ENCODE measurements at regions not wholly inside any gene's neighbourhood (a gene's known extent, or its start where the extent isn't known, plus 50 kb on each side); places are given as distances from the start of the nearest gene placed in this dataset.

- H3K9me3 ChIP-seq: peaks cover 0 to 5% of the 10 kb centered on the region in 2 donors
- no peaks in the 10 kb centered on the region for H3K4me1 ChIP-seq
- TF ChIP-seq POLR2AphosphoS5 (IDR thresholded peaks at IDR 0.05) (no peak), CTCF (IDR thresholded peaks at IDR 0.05) (no peak), POLR2A (IDR thresholded peaks at IDR 0.05) (no peak)
- no peaks in the 10 kb centered on the region for H3K36me3 ChIP-seq
- no peak overlapping the region for H3K27ac ChIP-seq
- intact Hi-C loops (cut with DNase I; ENCODE audit: low total_unique reads): no loop called here
- DNase-seq (ENCODE audit: low spot score in 2 of 2): no peak
- H3K27me3 ChIP-seq: no peaks in the 10 kb centered on the region
- H3K4me3 ChIP-seq: no peak overlapping the region
These were observed 153.0 kb upstream of the STX18 start for GRCh38 chr4:4694827-4695226.

GRCh38 chr4:4694296-4694772 lies 152.5 kb upstream of the STX18 start:
- Histone ChIP-seq H3K4me3 (no peak overlapping the region), H3K27me3 (no peaks in the 10 kb centered on the region), H3K27ac (no peak overlapping the region), H3K9me3 (peaks cover 0 to 5% of the 10 kb centered on the region in 2 donors), H3K36me3 (no peaks in the 10 kb centered on the region), H3K4me1 (no peaks in the 10 kb centered on the region)
- intact Hi-C loops (cut with DNase I; ENCODE audit: low total_unique reads): no loop called here
- DNase-seq (ENCODE audit: low spot score in 2 of 2): no peak
- TF ChIP-seq POLR2AphosphoS5 (IDR thresholded peaks at IDR 0.05): no peak
- no peak for TF ChIP-seq POLR2A (IDR thresholded peaks at IDR 0.05)
- TF ChIP-seq CTCF (IDR thresholded peaks at IDR 0.05): no peak

GRCh38 chr4:4693755-4694295 lies 152.0 kb upstream of the STX18 start:
- Histone ChIP-seq H3K4me1 (no peaks in the 10 kb centered on the region), H3K4me3 (no peak overlapping the region), H3K27me3 (no peaks in the 10 kb centered on the region), H3K9me3 (peaks cover 0 to 5% of the 10 kb centered on the region in 2 donors), H3K36me3 (no peaks in the 10 kb centered on the region), H3K27ac (no peak overlapping the region)
- TF ChIP-seq CTCF (IDR thresholded peaks at IDR 0.05) (no peak), POLR2AphosphoS5 (IDR thresholded peaks at IDR 0.05) (no peak), POLR2A (IDR thresholded peaks at IDR 0.05) (no peak)
- intact Hi-C loops (cut with DNase I; ENCODE audit: low total_unique reads): no loop called here
- DNase-seq (ENCODE audit: low spot score in 2 of 2): no peak

GRCh38 chr4:4693258-4693657 lies 151.4 kb upstream of the STX18 start:
- H3K4me3 ChIP-seq: no peak overlapping the region
- no peak for TF ChIP-seq POLR2AphosphoS5 (IDR thresholded peaks at IDR 0.05)
- no peak for TF ChIP-seq CTCF (IDR thresholded peaks at IDR 0.05)
- no peak overlapping the region for H3K27ac ChIP-seq
- H3K4me1 ChIP-seq: no peaks in the 10 kb centered on the region
- H3K36me3 ChIP-seq: no peaks in the 10 kb centered on the region
- H3K27me3 ChIP-seq: no peaks in the 10 kb centered on the region
- H3K9me3 ChIP-seq: peaks cover 0 to 5% of the 10 kb centered on the region in 2 donors
- no peak for DNase-seq (ENCODE audit: low spot score in 2 of 2)
- intact Hi-C loops (cut with DNase I; ENCODE audit: low total_unique reads): no loop called here

GRCh38 chr4:4690854-4691253 lies 149.0 kb upstream of the STX18 start:
- Histone ChIP-seq H3K27ac (no peak overlapping the region), H3K27me3 (no peaks in the 10 kb centered on the region), H3K4me3 (no peak overlapping the region), H3K36me3 (no peaks in the 10 kb centered on the region), H3K4me1 (no peaks in the 10 kb centered on the region), H3K9me3 (peaks cover 0 to 5% of the 10 kb centered on the region in 2 donors)
- no peak for DNase-seq (ENCODE audit: low spot score in 2 of 2)
- no peak for TF ChIP-seq CTCF (IDR thresholded peaks at IDR 0.05)
- no peak for TF ChIP-seq POLR2AphosphoS5 (IDR thresholded peaks at IDR 0.05)
- TF ChIP-seq POLR2A (IDR thresholded peaks at IDR 0.05): no peak
- intact Hi-C loops (cut with DNase I; ENCODE audit: low total_unique reads): no loop called here
